Right hindlimb (tissue), 1 donor: ENCODE measurements at regions not wholly inside any gene's neighbourhood (a gene's known extent, or its start where the extent isn't known, plus 50 kb on each side); places are given as distances from the start of the nearest gene placed in this dataset.
A peak's percentile ranks its signal among the peaks of the same experiment; 100 is the strongest.
"Not testable (repeated sequence)": the region's sequence is repeated elsewhere in the genome, so short reads cannot be mapped to it uniquely, and the experiment has no call there.

Experiments used
- DNase-seq: peaks from one replicate; pipeline ENCODE4 v3.0.0-alpha.2; 2018

DNA sequence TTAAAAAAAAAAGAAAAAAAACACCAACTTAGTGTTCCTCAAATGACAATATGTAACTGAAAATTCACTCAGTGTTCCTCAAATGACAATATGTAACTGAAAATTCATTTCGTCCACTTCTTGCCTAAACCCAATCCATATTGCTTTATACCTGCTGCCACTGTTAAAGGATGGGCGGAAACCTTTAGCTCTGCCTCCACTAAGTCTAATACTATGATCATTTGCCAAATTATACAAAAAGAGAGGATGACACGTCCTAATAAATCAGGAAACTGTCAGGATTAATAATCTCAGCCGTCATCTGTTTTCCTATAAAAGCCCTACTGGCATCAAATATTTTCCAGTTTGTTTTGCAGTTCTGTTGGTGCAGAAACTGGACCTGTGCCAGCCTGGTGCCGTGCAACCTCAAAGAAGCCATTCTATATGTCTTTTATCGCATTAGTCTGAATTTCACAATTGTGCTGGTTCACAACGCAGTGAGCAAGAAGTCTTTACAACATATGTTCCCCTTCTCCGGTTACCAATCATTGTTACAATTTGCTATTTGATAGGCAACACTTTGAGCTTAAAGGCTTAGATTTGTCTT is 160.4 kb upstream of the KCNH8 start:
- no peak for DNase-seq

GRCh38 chr3:18987070-18987469 is 161.2 kb upstream of the KCNH8 start:
- DNase-seq, result no peak

DNA sequence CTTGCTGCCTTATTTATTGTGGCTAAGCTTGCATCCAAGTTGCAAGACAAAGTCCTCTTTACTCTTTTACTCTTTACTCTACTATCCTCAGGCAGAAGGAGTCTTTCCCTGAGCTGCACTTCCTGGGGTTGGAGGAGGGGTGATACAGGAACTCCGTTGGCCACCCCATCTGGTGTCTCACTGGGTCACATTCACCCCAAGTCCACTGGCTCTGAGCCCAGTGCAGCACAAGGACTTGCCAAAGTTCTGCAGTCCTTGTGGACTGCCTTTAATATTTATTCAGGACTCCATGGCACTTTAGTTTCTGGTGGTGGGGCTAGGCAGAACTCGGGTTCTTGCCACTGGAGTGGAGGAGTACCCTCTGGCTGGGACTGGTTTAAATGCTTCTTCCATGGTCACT is 165.4 kb upstream of the KCNH8 start:
- DNase-seq, result no peak

DNA sequence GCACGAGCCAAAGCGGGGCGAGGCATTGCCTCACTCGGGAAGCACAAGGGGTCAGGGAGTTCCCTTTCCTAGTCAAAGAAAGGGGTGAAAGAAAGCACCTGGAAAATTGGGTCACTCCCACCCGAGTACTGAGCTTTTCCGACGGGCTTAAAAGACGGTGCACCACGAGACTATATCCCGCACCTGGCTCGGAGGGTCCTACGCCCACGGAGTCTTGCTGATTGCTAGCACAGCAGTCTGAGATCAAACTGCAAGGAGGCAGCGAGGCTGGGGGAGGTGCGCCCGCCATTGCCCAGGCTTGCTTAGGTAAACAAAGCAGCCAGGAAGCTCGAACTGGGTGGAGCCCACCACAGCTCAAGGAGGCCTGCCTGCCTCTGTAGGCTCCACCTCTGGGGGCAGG is 172.2 kb upstream of the KCNH8 start:
- not testable (repeated sequence) for DNase-seq

GRCh38 chr3:18968120-18968519 is 180.2 kb upstream of the KCNH8 start:
- no peak for DNase-seq

DNA sequence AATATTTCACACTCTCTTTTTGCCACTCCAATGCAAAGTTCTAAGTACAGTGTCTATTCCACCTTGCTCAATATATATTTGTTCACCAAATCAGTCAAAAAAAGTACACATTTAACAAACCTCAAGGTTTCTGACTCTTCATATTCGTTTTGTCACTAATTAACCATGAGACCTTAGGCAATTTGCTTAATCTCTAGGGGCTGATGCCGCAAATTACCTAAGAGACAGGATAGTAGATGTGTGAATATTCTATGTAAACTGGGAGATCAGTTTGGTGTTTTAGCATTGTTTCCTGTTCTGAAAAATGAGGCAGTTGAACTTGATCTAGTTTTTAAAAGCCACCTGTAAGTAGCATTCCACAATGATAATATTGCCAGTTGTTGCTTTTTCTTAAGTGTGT is 182.5 kb upstream of the KCNH8 start:
- DNase-seq, result no peak

DNA sequence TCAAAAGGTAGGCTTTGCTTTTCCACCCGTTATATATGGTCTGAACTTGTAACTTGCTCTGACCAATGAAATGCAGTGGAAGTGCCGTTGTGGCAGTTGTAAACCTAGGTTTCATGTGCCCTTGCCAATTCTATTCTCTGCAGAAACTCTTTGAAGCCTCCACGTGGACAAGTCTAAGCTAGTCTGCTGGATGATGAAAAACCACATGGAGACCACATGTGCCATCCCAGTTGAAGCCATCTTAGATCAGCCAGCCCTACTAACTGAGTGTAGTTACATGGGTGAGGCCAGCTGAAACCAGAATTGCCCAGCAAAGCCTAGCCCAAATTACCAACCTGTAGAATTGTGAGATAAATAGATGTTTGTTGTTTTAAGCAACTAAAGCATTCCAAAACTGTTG is 183.7 kb upstream of the KCNH8 start:
- no peak for DNase-seq

GRCh38 chr3:18951333-18951732 is 197.0 kb upstream of the KCNH8 start:
- no peak for DNase-seq

GRCh38 chr3:18946524-18946923 is 201.8 kb upstream of the KCNH8 start:
- no peak for DNase-seq

DNA sequence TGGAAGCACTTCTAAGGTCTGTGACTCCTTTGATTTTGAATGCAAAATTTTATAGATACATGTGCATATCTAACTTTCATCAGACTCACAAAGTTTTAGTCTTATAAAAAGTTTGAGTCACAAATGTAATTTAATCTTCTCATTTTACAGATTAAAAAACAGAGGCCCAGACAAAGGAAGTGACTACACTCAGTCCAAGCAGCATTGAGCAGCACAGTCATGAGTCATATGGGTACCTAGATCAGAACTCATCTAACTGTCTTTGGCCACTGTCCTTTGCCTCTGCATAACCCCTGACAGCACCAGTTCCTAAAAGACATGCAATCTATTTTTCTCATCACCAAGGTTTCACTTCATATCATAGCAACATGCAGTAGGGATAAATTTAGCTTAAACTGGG is 210.7 kb upstream of the KCNH8 start:
- no peak for DNase-seq

DNA sequence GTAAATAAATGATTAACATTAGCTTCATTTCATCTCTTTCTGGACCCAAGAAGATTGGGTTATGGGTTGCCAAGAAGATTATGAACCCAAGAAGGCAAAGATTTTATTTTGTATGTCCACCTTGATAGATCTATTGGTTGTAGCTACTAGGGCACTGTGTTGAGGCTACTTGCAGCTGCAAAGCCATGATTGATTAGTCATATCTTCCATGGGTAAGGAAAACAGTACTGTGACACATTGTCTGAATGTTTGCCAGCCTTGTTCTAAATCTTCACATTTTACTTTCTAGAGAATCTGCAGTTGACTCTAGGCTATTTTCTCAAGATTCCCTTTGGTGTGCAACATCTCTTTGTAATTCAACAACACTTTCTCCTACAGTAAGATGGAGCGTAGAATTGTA is 229.2 kb upstream of the KCNH8 start:
- no peak for DNase-seq

DNA sequence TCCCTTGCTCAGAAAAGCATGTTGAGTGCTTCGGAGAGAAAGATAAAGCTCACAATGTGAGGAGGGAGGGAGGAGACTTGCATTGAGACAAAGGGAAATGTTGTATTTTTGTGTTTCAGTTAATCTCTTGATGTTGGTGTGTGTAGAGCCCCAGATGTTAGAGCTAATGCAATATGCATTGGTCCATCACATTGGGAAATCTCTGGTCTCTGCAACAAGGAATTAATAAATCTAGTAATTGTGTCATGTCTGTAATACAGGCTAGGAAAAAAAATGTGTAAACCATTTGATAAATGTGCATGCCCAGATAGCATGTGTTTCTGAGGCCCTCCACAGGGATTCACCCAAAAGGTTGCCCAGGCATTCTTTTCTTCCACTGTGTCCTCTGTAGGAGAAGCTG is 230.4 kb upstream of the KCNH8 start:
- no peak for DNase-seq

DNA sequence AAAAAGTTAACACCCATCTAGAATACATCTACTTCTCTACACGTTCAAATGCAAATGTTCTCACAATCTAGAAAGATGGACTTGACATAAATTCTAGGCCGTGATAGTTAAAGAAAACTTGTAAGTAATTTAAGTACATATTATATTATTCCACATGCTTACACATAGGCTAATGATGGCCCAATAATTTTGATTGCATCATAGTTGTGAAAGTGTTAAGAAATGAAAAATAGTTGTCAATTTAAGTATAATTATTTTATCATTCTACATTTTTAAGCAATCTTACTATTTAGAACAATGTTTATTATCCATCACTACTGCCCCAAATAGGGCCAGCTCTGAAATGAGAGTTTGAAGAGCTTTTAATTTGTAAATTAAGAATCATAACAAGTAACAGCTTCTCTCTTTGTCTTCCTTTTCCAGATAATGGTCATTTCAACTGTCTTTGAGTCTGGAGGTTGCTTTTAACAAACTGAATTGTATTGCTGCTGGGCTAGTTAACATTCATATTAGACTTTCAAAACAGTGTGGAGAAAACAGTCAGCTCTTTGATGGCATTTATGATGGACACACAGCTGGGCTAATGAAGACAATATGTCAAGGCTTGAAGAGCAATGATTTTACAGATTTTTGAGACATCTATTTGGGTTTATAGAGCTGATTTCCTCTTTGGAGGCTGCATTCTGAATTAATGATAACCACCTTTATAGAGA is 246.1 kb upstream of the KCNH8 start:
- no peak for DNase-seq

GRCh38 chr3:18901571-18901970 is 246.7 kb upstream of the KCNH8 start:
- no peak for DNase-seq

DNA sequence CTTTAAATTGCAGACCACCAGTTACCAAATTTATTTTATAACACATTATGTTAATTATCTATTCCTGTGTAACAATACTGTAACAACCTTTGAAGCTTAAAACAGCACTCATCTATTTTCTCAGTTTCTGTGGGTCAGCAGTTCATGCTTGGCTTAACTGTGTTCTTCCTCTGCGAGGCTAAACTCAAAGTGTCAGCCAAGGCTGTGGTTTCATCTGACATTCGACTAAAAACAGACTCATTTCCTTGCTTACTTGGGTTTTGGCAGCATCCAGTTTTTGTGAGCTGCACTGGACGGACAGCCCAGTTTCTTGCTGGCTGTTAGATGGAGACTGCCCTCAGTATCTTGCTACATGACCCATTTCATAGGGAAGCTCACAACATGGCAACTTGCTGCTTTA is 247.3 kb upstream of the KCNH8 start:
- DNase-seq, result peak; percentile 20

DNA sequence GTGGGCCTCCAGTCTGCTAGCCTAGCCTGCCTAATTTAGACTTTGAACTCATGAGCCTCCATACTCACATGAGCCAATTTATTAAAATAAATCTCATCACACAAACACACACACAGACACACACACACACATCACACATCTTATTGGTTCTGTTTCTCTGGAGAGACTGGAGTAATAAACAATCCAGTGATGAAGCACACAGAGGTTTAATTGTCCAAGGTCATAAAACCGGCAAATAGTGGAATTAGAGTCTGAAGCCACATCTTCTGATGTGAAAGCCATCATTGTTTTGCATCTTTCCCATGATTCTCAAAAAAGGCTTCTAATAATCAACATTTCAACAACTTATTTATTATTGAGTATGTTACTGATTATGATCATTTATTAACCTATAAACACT is 249.4 kb upstream of the KCNH8 start:
- no peak for DNase-seq

GRCh38 chr3:18892756-18893155 is 255.6 kb upstream of the KCNH8 start:
- no peak for DNase-seq

GRCh38 chr3:18892047-18892446 is 256.3 kb upstream of the KCNH8 start:
- no peak for DNase-seq

DNA sequence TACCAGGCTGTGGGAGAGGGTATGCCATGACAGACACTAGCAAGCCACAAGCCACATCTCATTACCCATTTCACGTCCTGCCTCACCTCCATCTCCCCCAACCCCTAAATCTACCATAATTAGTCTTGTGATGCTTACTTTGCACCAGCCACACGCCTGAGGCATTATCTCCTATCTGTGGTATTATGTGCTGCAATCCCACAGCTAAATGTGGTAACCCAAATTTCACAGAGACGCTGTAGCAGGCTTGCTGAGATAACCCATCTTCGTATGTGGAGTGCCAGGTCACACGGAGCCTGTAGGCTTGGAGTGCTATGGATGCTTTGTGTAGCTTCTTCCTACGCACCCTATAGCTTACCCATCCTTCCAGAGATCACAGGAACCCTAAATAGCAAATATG is 256.7 kb upstream of the KCNH8 start:
- DNase-seq, result no peak

DNA sequence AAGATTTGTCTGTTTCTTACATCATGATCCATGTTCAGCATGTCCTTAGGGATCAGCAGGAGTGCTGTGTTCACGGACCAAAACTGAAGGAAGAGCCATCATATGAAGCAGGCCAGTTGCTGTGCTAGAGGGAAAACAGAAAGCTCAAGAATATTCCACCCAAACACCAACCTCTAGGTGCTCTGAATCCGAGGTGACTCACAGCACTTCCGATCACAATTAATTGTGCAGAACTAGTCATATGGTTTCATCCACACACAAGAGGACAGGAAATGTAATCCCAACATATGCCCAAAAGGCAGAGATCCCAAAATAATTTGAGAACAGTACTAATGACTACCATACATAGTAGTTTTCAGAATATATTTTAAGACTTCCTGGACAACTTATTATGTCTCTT is 257.9 kb upstream of the KCNH8 start:
- no peak for DNase-seq

DNA sequence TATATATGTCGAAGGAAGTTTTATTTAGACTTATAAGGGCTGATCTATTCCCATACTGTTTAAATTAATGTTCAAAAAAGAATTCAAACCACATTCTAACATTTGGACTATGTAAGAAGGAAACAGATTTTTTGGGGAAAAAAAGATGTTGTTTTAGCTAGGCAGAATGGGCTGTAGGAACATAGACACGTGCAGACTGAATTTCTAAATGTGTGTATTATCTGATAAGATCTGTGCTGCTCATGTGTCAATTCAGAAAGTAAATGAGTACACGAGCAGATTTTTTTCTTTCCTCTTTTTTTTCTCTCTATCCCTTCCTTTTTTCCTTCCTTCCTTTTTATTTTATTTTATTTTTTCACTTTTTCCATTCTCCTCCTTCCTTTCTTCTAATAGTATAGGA is 259.5 kb upstream of the KCNH8 start:
- DNase-seq, result no peak

GRCh38 chr3:18888370-18888769 is 259.9 kb upstream of the KCNH8 start:
- DNase-seq, result no peak

DNA sequence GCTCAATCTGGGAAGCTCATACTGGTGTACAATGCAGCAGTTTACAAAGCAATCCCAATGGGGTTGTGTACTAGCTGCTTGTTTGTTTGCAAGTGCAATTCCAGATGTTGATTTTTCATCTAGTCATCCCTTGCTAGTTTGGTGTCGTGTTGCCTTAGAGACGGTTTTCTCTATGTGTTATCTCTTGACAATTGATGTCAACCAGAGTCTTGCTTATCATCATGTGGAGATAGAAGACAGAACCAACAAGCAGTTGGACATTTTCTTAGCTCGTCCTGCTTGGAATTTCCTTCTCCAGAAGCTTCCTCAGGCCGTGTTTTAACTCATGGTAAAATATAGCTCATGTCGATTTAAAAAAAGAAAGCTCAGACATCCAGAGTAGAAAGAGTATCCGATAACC is 262.0 kb upstream of the KCNH8 start:
- no peak for DNase-seq

DNA sequence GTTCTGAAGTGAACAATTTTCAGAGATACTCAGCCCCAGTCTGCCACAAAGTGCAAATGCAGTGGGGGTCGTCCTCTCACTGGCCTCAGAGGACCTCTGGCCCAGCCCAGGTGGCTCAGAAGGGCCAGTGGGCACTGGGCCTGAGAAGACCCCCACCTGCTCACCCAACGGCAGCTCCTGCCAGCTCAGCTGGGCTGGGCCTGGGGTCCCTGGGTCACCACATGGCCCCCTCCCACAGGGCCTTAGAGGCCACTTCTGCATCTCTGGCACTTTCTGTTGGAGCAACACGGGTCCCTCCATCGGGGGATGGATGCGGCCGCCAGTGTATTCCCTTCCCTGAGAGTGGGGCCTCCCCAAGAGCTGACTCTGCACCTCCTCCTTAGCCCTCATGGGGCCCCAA is 262.7 kb upstream of the KCNH8 start:
- no peak for DNase-seq

DNA sequence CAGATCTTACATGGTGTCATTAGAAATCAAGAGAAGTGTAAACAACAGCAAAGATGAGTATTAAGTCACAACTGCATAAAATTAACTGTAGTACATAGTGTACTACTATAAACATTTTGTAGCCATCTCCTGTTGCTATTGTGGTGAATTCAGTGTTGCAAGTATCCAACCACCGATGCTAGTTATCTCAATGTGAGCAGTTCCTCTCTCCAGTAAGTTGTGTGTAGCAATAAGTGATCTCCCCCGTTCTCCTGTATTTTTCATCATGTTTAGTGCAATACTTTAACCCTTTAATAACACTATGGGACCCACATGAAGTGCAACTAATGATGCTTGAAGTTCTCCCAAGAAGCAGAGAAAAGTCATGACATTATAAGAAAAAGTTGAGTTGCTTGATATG is 264.7 kb upstream of the KCNH8 start:
- DNase-seq, result no peak
